Stimulated activated memory B cell treated with anti-CD40 and anti-IgM and Interleukin-4, amounts not matched to agents 10 μg/mL and 1 μg/mL and 100 μg/mL, for 72 hours (primary cell): ENCODE measurements at regions not wholly inside any gene's neighbourhood (a gene's known extent, or its start where the extent isn't known, plus 50 kb on each side); places are given as distances from the start of the nearest gene placed in this dataset.

Source experiments
- ATAC-seq: fragments of 150-1000 bp; cut with Tn5 transposase; 2 replicates; pipeline ENCODE4 v1.10.0; 2021
- H3K27ac Mint-ChIP-seq: one replicate; pipeline ENCODE4 v1.8.0; 2022; ENCODE audit warnings: mild to moderate bottlenecking, mixed read lengths
- H3K27me3 Mint-ChIP-seq: one replicate; pipeline ENCODE4 v1.8.0; 2022; ENCODE audit warnings: mixed read lengths
- H3K36me3 Mint-ChIP-seq: one replicate; pipeline ENCODE4 v1.8.0; 2022; ENCODE audit warnings: mixed read lengths
- H3K4me1 Mint-ChIP-seq: one replicate; pipeline ENCODE4 v1.8.0; 2022; ENCODE audit warnings: mixed read lengths
- H3K4me3 Mint-ChIP-seq: one replicate; pipeline ENCODE4 v1.8.0; 2022; ENCODE audit warnings: mild to moderate bottlenecking, moderate library complexity, mixed read lengths
- H3K9me3 Mint-ChIP-seq: one replicate; pipeline ENCODE4 v1.8.0; 2022; ENCODE audit warnings: mixed read lengths

- H3K27ac Mint-ChIP-seq = no peak overlapping the region
- no peaks in the 10 kb centered on the region for H3K4me1 Mint-ChIP-seq
- H3K9me3 Mint-ChIP-seq = peaks cover 3% of the 10 kb centered on the region
- no peaks in the 10 kb centered on the region for H3K36me3 Mint-ChIP-seq
- no peak for ATAC-seq
- no peaks in the 10 kb centered on the region for H3K27me3 Mint-ChIP-seq
- no peak overlapping the region for H3K4me3 Mint-ChIP-seq
These were observed 282.2 kb upstream of the FAR2 start for GRCh38 chr12:28866715-28867503.

DNA sequence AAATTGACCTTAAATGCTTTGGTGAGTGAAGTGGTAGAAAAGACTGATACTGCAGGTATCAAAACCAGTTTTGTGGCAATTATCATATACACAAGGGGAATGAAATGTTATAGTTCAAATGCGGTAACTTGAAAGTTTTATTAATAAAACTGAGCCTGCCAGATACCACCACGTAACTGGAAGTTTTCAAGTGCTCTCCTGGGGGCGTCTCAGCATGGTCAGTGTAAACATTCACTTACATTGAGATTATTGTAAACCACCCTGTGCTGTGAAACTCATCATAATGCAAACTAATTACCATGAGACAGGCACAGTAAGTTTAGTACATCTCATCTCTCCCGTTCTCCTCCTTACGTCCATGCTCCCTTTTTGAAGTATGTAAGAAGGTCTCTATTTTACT is 280.7 kb upstream of the FAR2 start:
- H3K9me3 Mint-ChIP-seq = peaks cover 3% of the 10 kb centered on the region
- no peak overlapping the region for H3K27ac Mint-ChIP-seq
- H3K36me3 Mint-ChIP-seq = no peaks in the 10 kb centered on the region
- ATAC-seq = no peak
- no peaks in the 10 kb centered on the region for H3K4me1 Mint-ChIP-seq
- no peak overlapping the region for H3K4me3 Mint-ChIP-seq
- no peaks in the 10 kb centered on the region for H3K27me3 Mint-ChIP-seq

- Mint-ChIP-seq H3K4me1 (no peaks in the 10 kb centered on the region), H3K9me3 (no peaks in the 10 kb centered on the region), H3K27me3 (no peaks in the 10 kb centered on the region), H3K27ac (no peak overlapping the region), H3K4me3 (no peak overlapping the region), H3K36me3 (no peaks in the 10 kb centered on the region)
- no peak for ATAC-seq
These were observed 279.9 kb upstream of the FAR2 start for GRCh38 chr12:28869197-28869596.

DNA sequence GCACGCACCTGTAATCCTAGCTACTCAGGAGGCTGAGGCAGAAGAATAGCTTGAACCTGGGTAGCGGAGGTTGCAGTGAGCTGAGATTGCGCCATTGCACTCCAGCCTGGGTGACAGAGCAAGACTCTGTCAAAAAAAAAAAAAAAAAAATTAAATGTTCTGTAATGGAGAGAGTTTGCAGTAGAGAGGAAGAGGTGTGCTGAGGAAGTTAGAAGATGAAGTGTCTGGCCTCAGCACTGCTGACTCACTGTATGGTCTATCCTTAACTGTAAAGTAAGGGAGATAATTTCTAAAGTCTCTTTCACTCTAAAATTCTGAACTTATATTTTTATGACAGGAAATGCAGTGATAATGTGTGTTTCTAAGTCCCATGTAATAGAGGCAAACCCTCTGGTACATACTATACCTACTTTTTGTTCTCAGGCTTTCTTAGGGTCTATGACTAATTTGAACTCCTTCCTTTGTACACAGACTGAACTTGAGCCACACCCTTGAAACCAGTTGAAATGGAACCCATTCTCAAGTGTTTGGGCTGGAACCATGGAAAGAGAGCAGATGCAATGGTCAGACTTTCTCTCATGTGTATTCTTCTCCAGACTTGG is 278.1 kb upstream of the FAR2 start:
- ATAC-seq = no peak
- Mint-ChIP-seq H3K27me3 (no peaks in the 10 kb centered on the region), H3K27ac (no peak overlapping the region), H3K9me3 (no peaks in the 10 kb centered on the region), H3K4me3 (no peak overlapping the region), H3K36me3 (no peaks in the 10 kb centered on the region), H3K4me1 (no peaks in the 10 kb centered on the region)

DNA sequence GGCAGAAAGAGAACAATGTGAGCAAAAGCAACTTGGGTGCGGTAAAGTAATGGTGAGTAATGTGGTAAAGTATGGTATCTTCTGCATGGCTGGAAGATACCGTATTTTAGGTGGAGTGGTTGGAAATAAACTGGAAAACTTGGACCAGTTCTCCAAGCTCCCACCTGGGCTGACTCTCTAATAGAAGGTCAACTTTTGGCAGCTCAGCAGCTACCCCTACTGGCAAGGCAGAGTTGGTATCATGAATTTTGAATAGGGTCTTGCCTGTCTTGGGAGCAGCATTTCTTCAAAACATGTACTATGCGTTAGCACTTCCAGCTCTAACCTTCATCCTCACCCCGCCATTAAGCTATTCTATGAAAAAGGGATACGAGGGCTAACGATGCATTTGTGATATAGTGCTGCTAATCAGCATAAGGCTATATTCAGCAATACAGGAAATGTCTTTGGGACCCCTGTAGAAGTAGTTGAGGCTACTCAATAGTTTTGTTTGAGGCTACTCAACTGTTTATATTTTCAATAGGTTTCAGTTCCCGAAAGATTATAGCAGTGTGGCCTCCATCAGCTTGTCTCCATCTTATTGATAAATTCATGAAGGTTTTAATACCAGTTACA is 276.3 kb upstream of the FAR2 start:
- H3K9me3 Mint-ChIP-seq = no peaks in the 10 kb centered on the region
- ATAC-seq = no peak

GRCh38 chr12:28874758-28875157 is 274.3 kb upstream of the FAR2 start:
- Mint-ChIP-seq H3K9me3 (no peaks in the 10 kb centered on the region), H3K27ac (no peak overlapping the region), H3K27me3 (no peaks in the 10 kb centered on the region), H3K4me3 (no peak overlapping the region), H3K36me3 (no peaks in the 10 kb centered on the region), H3K4me1 (no peaks in the 10 kb centered on the region)
- no peak for ATAC-seq

More for the DNA sequence above, 276.3 kb upstream of the FAR2 start:
- Mint-ChIP-seq H3K27me3 (no peaks in the 10 kb centered on the region), H3K4me1 (no peaks in the 10 kb centered on the region), H3K36me3 (no peaks in the 10 kb centered on the region), H3K4me3 (no peak overlapping the region), H3K27ac (no peak overlapping the region)

- H3K4me3 Mint-ChIP-seq = no peak overlapping the region
- no peaks in the 10 kb centered on the region for H3K4me1 Mint-ChIP-seq
- no peaks in the 10 kb centered on the region for H3K27me3 Mint-ChIP-seq
- no peak overlapping the region for H3K27ac Mint-ChIP-seq
- H3K36me3 Mint-ChIP-seq = no peaks in the 10 kb centered on the region
- ATAC-seq = no peak
- peaks cover under 1% of the 10 kb centered on the region for H3K9me3 Mint-ChIP-seq
These were observed 272.8 kb upstream of the FAR2 start for GRCh38 chr12:28876196-28876798.

- H3K27ac Mint-ChIP-seq = no peak overlapping the region
- H3K27me3 Mint-ChIP-seq = no peaks in the 10 kb centered on the region
- H3K36me3 Mint-ChIP-seq = no peaks in the 10 kb centered on the region
- no peak overlapping the region for H3K4me3 Mint-ChIP-seq
- peaks cover 2% of the 10 kb centered on the region for H3K9me3 Mint-ChIP-seq
- no peak for ATAC-seq
- no peaks in the 10 kb centered on the region for H3K4me1 Mint-ChIP-seq
These were observed 271.2 kb upstream of the FAR2 start for GRCh38 chr12:28877854-28878253.

DNA sequence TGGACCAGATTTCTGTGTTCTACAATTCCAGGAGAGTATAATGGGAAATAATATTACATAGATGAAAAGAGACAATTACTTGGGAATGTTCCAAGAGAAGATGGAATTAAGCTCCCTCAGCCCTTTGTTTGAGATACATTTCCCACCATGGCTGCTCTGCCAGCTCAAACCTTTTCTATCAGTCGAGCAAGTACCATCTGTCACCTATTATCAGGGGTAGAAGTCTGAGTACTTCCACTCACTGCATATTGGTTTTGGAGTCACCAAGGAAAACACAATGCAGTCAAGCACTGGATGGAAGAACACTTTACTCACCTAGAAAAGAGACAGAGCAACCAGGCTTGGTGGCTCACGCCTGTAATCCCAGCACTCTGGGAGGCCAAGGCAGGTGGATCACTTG is 270.4 kb upstream of the FAR2 start:
- no peaks in the 10 kb centered on the region for H3K27me3 Mint-ChIP-seq
- no peak overlapping the region for H3K27ac Mint-ChIP-seq
- no peak for ATAC-seq
- H3K4me3 Mint-ChIP-seq = no peak overlapping the region
- H3K4me1 Mint-ChIP-seq = no peaks in the 10 kb centered on the region
- peaks cover 2% of the 10 kb centered on the region for H3K9me3 Mint-ChIP-seq
- H3K36me3 Mint-ChIP-seq = no peaks in the 10 kb centered on the region

GRCh38 chr12:28879379-28879778 is 269.7 kb upstream of the FAR2 start:
- Mint-ChIP-seq H3K36me3 (no peaks in the 10 kb centered on the region), H3K27ac (no peak overlapping the region), H3K4me1 (no peaks in the 10 kb centered on the region), H3K9me3 (peaks cover 2% of the 10 kb centered on the region), H3K4me3 (no peak overlapping the region), H3K27me3 (no peaks in the 10 kb centered on the region)
- ATAC-seq = no peak

DNA sequence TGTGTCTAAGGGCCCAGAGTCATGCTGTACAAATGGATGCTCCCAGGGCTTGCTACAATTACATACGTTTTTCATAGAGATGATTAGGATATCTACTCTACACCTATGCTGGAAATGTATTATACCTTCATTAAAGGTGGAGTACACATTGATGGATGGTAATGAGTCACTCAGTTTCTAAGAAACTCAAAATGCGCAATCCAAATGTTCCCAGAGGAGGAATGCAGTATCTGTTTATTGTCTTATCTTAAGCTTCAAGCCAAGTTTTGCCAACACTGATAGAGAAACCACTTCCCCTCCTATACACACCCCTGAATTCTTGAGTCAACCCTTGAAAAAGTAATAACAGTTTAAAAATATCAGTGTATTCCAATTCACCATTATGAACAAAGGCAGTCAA is 266.6 kb upstream of the FAR2 start:
- Mint-ChIP-seq H3K4me3 (no peak overlapping the region), H3K36me3 (no peaks in the 10 kb centered on the region), H3K27me3 (no peaks in the 10 kb centered on the region), H3K4me1 (no peaks in the 10 kb centered on the region), H3K9me3 (peaks cover 2% of the 10 kb centered on the region), H3K27ac (no peak overlapping the region)
- no peak for ATAC-seq

GRCh38 chr12:28883406-28883997 is 265.6 kb upstream of the FAR2 start:
- ATAC-seq = no peak
- Mint-ChIP-seq H3K27ac (no peak overlapping the region), H3K4me1 (no peaks in the 10 kb centered on the region), H3K4me3 (no peak overlapping the region), H3K27me3 (no peaks in the 10 kb centered on the region), H3K36me3 (no peaks in the 10 kb centered on the region), H3K9me3 (peaks cover 2% of the 10 kb centered on the region)

- Mint-ChIP-seq H3K36me3 (no peaks in the 10 kb centered on the region), H3K27me3 (no peaks in the 10 kb centered on the region), H3K9me3 (peaks cover 2% of the 10 kb centered on the region), H3K4me1 (no peaks in the 10 kb centered on the region), H3K27ac (no peak overlapping the region), H3K4me3 (no peak overlapping the region)
- no peak for ATAC-seq
These were observed 264.0 kb upstream of the FAR2 start for GRCh38 chr12:28884904-28885679.

DNA sequence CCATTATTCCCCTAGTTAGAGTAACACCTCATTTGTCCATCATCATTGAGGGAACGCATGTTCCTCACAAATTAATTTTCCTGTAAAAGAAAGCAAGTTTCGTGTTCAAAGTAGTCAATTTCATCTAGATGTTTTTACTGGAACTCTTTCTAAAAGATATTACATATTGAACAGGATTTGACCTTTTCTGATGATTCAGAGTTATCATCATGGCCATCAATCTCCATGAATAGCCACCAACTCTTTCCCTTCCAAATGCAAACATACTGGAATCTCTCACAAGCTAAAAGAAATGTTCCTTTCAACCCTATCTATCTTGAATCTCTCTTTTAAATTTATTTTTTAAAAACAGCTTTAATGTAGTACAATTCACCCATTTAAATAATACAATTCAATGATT is 263.1 kb upstream of the FAR2 start:
- Mint-ChIP-seq H3K9me3 (peaks cover 2% of the 10 kb centered on the region), H3K4me3 (no peak overlapping the region), H3K27me3 (no peaks in the 10 kb centered on the region)

More for the DNA sequence above, 263.1 kb upstream of the FAR2 start:
- no peak for ATAC-seq
- no peaks in the 10 kb centered on the region for H3K36me3 Mint-ChIP-seq
- no peak overlapping the region for H3K27ac Mint-ChIP-seq
- no peaks in the 10 kb centered on the region for H3K4me1 Mint-ChIP-seq
